SU-DHL-6 (cell line): ENCODE measurements at regions not wholly inside any gene's neighbourhood (a gene's known extent, or its start where the extent isn't known, plus 50 kb on each side); places are given as distances from the start of the nearest gene placed in this dataset.
A peak's percentile ranks its signal among the peaks of the same experiment; 100 is the strongest.

Source experiments
- H2AFZ ChIP-seq: fragments of 200-600 bp; sonication (generic); 2 replicates; pipeline ENCODE4 v1.6.1; 2014; ENCODE audit warnings: low read depth, mild to moderate bottlenecking, moderate library complexity, mixed read lengths, antibody characterized with exemption, low read length; ENCODE audit not compliant: severe bottlenecking
- H3F3A ChIP-seq: fragments of 200-600 bp; shearing (Covaris generic); 2 replicates; pipeline ENCODE4 v1.6.0; 2016; ENCODE audit warnings: antibody characterized with exemption, mild to moderate bottlenecking; ENCODE audit not compliant: insufficient read depth
- H3K27ac ChIP-seq: fragments of 200-600 bp; sonication (generic); 2 replicates; pipeline ENCODE4 v1.5.1; 2016; ENCODE audit warnings: low read depth, mild to moderate bottlenecking, low read length, moderate library complexity, mixed read lengths
- H3K27me3 ChIP-seq: fragments of 200-600 bp; sonication (generic), shearing (Covaris generic); 2 replicates; pipeline ENCODE4 v1.6.0; 2014; ENCODE audit warnings: mild to moderate bottlenecking, low read length
- H3K36me3 ChIP-seq: fragments of 200-600 bp; sonication (generic); 2 replicates; pipeline ENCODE4 v1.6.1; 2014; ENCODE audit warnings: mild to moderate bottlenecking, low read length, mixed read lengths
- H3K4me2 ChIP-seq: fragments of 300-600, 200-600 bp; shearing (Covaris generic), sonication (generic); 2 replicates; pipeline ENCODE4 v1.6.0; 2014; ENCODE audit warnings: low read length, low read depth, mild to moderate bottlenecking; ENCODE audit not compliant: poor library complexity, severe bottlenecking
- H3K4me3 ChIP-seq: fragments of 200-600 bp; sonication (generic); 2 replicates; pipeline ENCODE4 v1.5.1; 2014; ENCODE audit warnings: antibody characterized with exemption, low read length, mild to moderate bottlenecking, mixed read lengths; ENCODE audit not compliant: insufficient read depth, poor library complexity, severe bottlenecking
- H3K79me2 ChIP-seq: fragments of 200-600 bp; sonication (generic); 2 replicates; pipeline ENCODE4 v1.6.1; 2014; ENCODE audit warnings: mild to moderate bottlenecking, low read length, moderate library complexity; ENCODE audit not compliant: insufficient read depth
- H3K9ac ChIP-seq: fragments of 200-600 bp; sonication (generic); 2 replicates; pipeline ENCODE4 v1.7.0; 2014; ENCODE audit warnings: mild to moderate bottlenecking, low read length
- H3K9me2 ChIP-seq: fragments of 200-600 bp; sonication (generic); replicated peaks from 2 replicates; pipeline ENCODE4 v1.6.1; 2014; ENCODE audit warnings: low read length; ENCODE audit not compliant: insufficient read depth
- H3K9me3 ChIP-seq: fragments of 200-600 bp; sonication (generic); 2 replicates; pipeline ENCODE4 v1.6.1; 2014; ENCODE audit warnings: low read length, mixed read lengths; ENCODE audit not compliant: insufficient read depth
- H4K20me1 ChIP-seq: fragments of 200-600 bp; sonication (generic); 2 replicates; pipeline ENCODE4 v1.6.1; 2014; ENCODE audit warnings: low read depth, mild to moderate bottlenecking, antibody characterized with exemption, low read length, moderate library complexity, mixed read lengths
- EZH2phosphoT487 ChIP-seq: fragments of 200-600 bp; sonication (generic), shearing (Covaris generic); conservative IDR thresholded peaks from 2 replicates; pipeline ENCODE4 v1.6.1; 2018; ENCODE audit warnings: mild to moderate bottlenecking, antibody characterized with exemption, low read length, moderate library complexity, mixed read lengths
- TF ChIP-seq, protein P1 (sequence below): fragments of 200-600 bp; sonication (generic); IDR thresholded peaks from one replicate; pipeline ENCODE4 v1.5.1; 2017; ENCODE audit warnings: antibody characterized with exemption, mild to moderate bottlenecking, low read length, moderate library complexity; ENCODE audit not compliant: insufficient read depth, poor library complexity, severe bottlenecking

- H3K27ac ChIP-seq: no peak overlapping the region
- no peaks in the 10 kb centered on the region for H3K79me2 ChIP-seq
- H3K4me3 ChIP-seq: no peak overlapping the region
- no peaks in the 10 kb centered on the region for H3K9me3 ChIP-seq
- H2AFZ ChIP-seq: no peak overlapping the region
- H3F3A ChIP-seq: no peaks in the 10 kb centered on the region
- H3K9ac ChIP-seq: no peak overlapping the region
- H3K9me2 ChIP-seq: no peaks in the 10 kb centered on the region
- TF ChIP-seq EZH2phosphoT487: no peak
- TF ChIP-seq, protein P1, sequence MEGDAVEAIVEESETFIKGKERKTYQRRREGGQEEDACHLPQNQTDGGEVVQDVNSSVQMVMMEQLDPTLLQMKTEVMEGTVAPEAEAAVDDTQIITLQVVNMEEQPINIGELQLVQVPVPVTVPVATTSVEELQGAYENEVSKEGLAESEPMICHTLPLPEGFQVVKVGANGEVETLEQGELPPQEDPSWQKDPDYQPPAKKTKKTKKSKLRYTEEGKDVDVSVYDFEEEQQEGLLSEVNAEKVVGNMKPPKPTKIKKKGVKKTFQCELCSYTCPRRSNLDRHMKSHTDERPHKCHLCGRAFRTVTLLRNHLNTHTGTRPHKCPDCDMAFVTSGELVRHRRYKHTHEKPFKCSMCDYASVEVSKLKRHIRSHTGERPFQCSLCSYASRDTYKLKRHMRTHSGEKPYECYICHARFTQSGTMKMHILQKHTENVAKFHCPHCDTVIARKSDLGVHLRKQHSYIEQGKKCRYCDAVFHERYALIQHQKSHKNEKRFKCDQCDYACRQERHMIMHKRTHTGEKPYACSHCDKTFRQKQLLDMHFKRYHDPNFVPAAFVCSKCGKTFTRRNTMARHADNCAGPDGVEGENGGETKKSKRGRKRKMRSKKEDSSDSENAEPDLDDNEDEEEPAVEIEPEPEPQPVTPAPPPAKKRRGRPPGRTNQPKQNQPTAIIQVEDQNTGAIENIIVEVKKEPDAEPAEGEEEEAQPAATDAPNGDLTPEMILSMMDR: no peak
- H3K4me2 ChIP-seq: no peak overlapping the region
- no peaks in the 10 kb centered on the region for H3K27me3 ChIP-seq
- no peaks in the 10 kb centered on the region for H3K36me3 ChIP-seq
- no peaks in the 10 kb centered on the region for H4K20me1 ChIP-seq
These were observed 269.5 kb upstream of the N4BP1 start for GRCh38 chr16:48879223-48880122.

- Histone ChIP-seq H3K9ac (no peak overlapping the region), H3K79me2 (no peaks in the 10 kb centered on the region), H3K36me3 (no peaks in the 10 kb centered on the region), H3K4me3 (no peak overlapping the region), H3K9me3 (no peaks in the 10 kb centered on the region), H3K4me2 (peak overlapping the region; percentile 1), H3K9me2 (no peaks in the 10 kb centered on the region), H2AFZ (no peak overlapping the region), H3K27me3 (no peaks in the 10 kb centered on the region), H4K20me1 (no peaks in the 10 kb centered on the region), H3F3A (no peaks in the 10 kb centered on the region), H3K27ac (no peak overlapping the region)
- no peak for TF ChIP-seq EZH2phosphoT487
- TF ChIP-seq, protein P1: no peak
These were observed 268.0 kb upstream of the N4BP1 start for GRCh38 chr16:48877946-48878345.

DNA sequence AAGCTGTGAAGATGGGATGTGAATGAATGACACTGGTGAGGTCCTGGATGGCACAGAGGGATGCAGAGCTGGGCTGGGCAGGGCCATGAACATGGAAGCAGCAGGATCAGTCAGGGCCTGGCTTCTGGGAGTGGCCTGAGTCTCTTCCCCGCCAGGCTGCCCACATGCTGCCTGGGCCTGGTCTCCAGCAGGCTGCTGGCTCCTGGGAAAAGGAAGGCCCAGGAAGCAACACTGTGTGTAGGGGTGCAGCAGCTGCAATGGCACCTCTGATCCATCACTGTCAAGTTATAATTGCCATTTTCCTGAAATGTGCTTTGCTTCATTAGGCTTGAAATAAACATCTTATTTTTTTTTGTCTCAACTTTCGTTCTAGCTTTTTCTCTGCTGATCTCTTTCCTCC lies 260.2 kb upstream of the N4BP1 start:
- no peaks in the 10 kb centered on the region; the same call in 1 of the 2 replicates for H3K36me3 ChIP-seq
- H3K9me2 ChIP-seq: no peaks in the 10 kb centered on the region
- no peak overlapping the region for H3K27ac ChIP-seq

More for the DNA sequence above, 260.2 kb upstream of the N4BP1 start:
- TF ChIP-seq EZH2phosphoT487: no peak
- TF ChIP-seq, protein P1: no peak
- H3K9me3 ChIP-seq: no peaks in the 10 kb centered on the region
- H3K27me3 ChIP-seq: no peaks in the 10 kb centered on the region
- no peaks in the 10 kb centered on the region for H4K20me1 ChIP-seq
- H2AFZ ChIP-seq: no peak overlapping the region
- no peaks in the 10 kb centered on the region for H3F3A ChIP-seq
- no peak overlapping the region for H3K9ac ChIP-seq
- no peak overlapping the region for H3K4me2 ChIP-seq
- no peaks in the 10 kb centered on the region for H3K79me2 ChIP-seq
- H3K4me3 ChIP-seq: no peak overlapping the region
